Activated CD8-positive, alpha-beta T cell treated with anti-CD3 and anti-CD28 coated beads, Interleukin-2, amount 10 ng/mL, durations not matched to agents 7 days and 5 days (primary cell): ENCODE measurements at regions not wholly inside any gene's neighbourhood (a gene's known extent, or its start where the extent isn't known, plus 50 kb on each side); places are given as distances from the start of the nearest gene placed in this dataset.

ENCODE experiments used
- ATAC-seq: fragments of 150-1000 bp; cut with Tn5 transposase; one replicate; pipeline ENCODE4 v1.10.0; 2021; ENCODE audit warnings: moderate library complexity
- CTCF ChIA-PET: fragments of 350-600 bp; sonication (Branson Sonifier 250); formaldehyde crosslinking; loops from one replicate; lab custom pipeline; 2021; ENCODE audit warnings: antibody characterized with exemption; lab: Charles Lee
- POLR2A ChIA-PET: fragments of 350-600 bp; sonication (Branson Sonifier 250); formaldehyde crosslinking; loops from one replicate; lab custom pipeline; 2021; ENCODE audit warnings: antibody characterized with exemption; lab: Charles Lee
- DNase-seq: peaks from one replicate; pipeline ENCODE4 v3.0.0-alpha.2; 2020
- H3K27ac Mint-ChIP-seq: one replicate; pipeline ENCODE4 v1.8.0; 2021; ENCODE audit warnings: mild to moderate bottlenecking, mixed read lengths
- H3K27me3 Mint-ChIP-seq: one replicate; pipeline ENCODE4 v1.8.0; 2021; ENCODE audit warnings: low read depth, mixed read lengths
- H3K36me3 Mint-ChIP-seq: one replicate; pipeline ENCODE4 v1.8.0; 2021; ENCODE audit warnings: low read depth, mixed read lengths
- H3K4me1 Mint-ChIP-seq: one replicate; pipeline ENCODE4 v1.8.0; 2021; ENCODE audit warnings: low read depth, mixed read lengths
- H3K4me3 Mint-ChIP-seq: one replicate; pipeline ENCODE4 v1.8.0; 2021; ENCODE audit warnings: mild to moderate bottlenecking, mixed read lengths
- H3K9me3 Mint-ChIP-seq: one replicate; pipeline ENCODE4 v1.8.0; 2022; ENCODE audit warnings: mixed read lengths; ENCODE audit not compliant: insufficient read depth

DNA sequence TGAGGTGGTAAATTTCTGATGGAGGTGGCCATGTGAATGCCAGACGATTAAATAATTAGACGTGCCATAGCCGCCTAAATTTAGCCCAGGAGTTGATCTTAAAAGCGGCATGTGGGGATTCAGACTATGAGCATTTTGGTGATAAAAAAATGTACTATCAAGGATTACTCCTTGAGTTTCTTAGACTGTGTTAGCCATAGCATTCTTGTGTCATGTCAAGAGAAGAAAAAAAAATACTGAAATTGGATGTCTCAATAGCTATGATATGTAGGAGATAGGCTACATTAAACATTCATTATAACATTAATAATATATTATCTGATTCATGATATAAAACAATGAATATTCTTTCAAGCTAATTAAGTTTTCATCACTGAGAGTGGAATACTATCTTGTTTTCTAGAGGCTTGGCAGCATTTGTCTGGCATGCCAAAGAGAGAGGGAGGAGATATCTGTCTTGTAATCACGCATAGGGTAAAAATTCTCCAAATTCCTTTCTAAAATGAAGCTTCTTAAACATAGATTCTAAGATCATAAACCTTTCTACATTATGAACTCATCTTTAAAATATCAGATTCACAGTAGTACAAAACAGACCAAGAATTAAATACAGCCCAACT is 727.0 kb downstream of the C12orf50 start:
- no peaks in the 10 kb centered on the region for H3K4me1 Mint-ChIP-seq
- no peak for DNase-seq
- no peaks in the 10 kb centered on the region for H3K9me3 Mint-ChIP-seq
- ChIA-PET POLR2A (no interaction called here), CTCF (no interaction called here)
- ATAC-seq: no peak
- H3K27me3 Mint-ChIP-seq: no peaks in the 10 kb centered on the region
- no peak overlapping the region for H3K27ac Mint-ChIP-seq
- no peak overlapping the region for H3K4me3 Mint-ChIP-seq
- no peaks in the 10 kb centered on the region for H3K36me3 Mint-ChIP-seq

DNA sequence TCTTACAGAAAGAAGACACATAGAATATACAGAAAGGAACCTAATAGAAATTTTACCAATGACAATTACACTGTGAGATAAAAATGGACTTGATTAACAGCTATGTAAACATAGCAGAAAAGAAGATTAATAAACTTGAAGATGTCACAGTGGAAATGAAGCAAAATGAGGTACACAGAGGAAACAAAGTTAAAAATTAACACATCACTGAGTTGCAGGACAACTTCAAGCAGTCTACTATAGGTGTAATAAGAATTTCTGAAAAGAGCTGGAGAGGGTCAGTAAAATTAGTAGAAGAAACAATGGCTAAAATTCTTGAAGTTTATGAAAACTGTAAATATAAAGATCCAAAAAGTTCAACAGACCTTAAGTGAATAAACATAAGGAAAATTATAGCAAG is 738.7 kb downstream of the C12orf50 start:
- ATAC-seq: no peak
- Mint-ChIP-seq H3K9me3 (peaks cover 14% of the 10 kb centered on the region), H3K27me3 (no peaks in the 10 kb centered on the region), H3K27ac (no peak overlapping the region), H3K4me1 (no peaks in the 10 kb centered on the region), H3K36me3 (no peaks in the 10 kb centered on the region), H3K4me3 (no peak overlapping the region)
- ChIA-PET POLR2A (no interaction called here), CTCF (no interaction called here)
- no peak for DNase-seq

DNA sequence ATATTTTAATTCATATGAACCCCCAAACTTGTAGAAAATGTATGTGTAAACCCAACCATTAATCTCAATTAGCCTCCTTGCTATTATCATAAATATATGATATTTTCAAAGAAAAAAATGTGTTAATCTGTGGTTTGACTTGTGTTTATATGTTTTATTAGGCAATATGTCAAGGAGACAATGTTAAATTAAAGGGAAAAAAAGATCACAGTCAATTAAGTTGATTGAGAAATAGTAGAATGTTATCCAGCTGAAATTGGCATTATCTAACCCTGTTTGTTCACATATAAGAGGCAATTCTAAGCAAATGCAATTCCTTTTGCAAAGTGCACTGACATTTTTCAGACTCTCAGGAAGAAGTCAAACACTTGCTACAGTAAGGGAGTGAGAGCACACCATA is 745.3 kb downstream of the C12orf50 start:
- no peaks in the 10 kb centered on the region for H3K4me1 Mint-ChIP-seq
- DNase-seq: no peak
- H3K4me3 Mint-ChIP-seq: no peak overlapping the region
- peaks cover 5% of the 10 kb centered on the region for H3K9me3 Mint-ChIP-seq
- no peak overlapping the region for H3K27ac Mint-ChIP-seq
- ChIA-PET CTCF (no interaction called here), POLR2A (no interaction called here)
- no peaks in the 10 kb centered on the region for H3K27me3 Mint-ChIP-seq
- no peaks in the 10 kb centered on the region for H3K36me3 Mint-ChIP-seq
- ATAC-seq: no peak

DNA sequence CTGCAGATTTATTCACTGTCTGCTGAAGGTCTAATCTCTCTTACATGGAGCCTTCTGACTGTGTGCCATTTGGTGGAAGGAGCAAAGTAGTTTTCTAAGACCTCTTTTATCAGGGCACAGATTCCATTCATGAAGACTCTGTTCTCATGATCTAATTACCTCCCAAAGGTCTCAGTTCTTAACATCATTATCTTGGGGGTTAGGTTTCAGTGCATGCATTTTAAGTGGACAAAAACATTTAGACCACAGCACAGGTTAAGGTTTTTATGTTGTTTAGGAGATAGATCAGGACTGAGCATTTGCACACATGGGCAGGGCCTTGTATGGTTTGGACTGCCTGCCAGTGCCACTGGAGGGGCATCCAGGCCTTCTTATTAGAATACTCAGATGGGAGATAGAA is 746.1 kb downstream of the C12orf50 start:
- Mint-ChIP-seq H3K27me3 (no peaks in the 10 kb centered on the region), H3K4me1 (no peaks in the 10 kb centered on the region), H3K27ac (no peak overlapping the region), H3K9me3 (peaks cover 5% of the 10 kb centered on the region), H3K36me3 (no peaks in the 10 kb centered on the region), H3K4me3 (no peak overlapping the region)
- ChIA-PET POLR2A (no interaction called here), CTCF (no interaction called here)
- ATAC-seq (no peak), DNase-seq (no peak)

DNA sequence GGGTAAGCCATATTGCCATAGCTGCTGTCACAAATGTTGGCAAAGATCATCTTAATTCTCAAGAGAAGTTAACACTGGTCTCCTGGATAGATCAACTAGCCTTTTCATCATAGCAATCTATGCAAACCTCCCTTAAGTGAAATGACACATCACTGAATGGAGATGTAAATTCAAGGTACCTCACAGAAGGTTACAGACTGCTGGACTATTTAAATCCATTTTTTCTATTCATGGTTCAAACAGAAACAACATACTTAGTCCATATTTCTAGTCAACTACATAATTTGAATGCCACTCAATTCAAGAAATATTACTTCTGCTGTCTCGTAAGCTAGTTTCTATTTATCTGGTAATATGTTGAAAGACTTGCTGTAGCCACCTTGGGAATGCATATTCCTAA is 748.3 kb downstream of the C12orf50 start:
- CTCF ChIA-PET: no interaction called here
- H3K9me3 Mint-ChIP-seq: peaks cover 5% of the 10 kb centered on the region
- POLR2A ChIA-PET: no interaction called here
- H3K36me3 Mint-ChIP-seq: no peaks in the 10 kb centered on the region
- no peaks in the 10 kb centered on the region for H3K4me1 Mint-ChIP-seq
- no peak overlapping the region for H3K27ac Mint-ChIP-seq
- H3K27me3 Mint-ChIP-seq: no peaks in the 10 kb centered on the region
- ATAC-seq (no peak), DNase-seq (no peak)
- no peak overlapping the region for H3K4me3 Mint-ChIP-seq

DNA sequence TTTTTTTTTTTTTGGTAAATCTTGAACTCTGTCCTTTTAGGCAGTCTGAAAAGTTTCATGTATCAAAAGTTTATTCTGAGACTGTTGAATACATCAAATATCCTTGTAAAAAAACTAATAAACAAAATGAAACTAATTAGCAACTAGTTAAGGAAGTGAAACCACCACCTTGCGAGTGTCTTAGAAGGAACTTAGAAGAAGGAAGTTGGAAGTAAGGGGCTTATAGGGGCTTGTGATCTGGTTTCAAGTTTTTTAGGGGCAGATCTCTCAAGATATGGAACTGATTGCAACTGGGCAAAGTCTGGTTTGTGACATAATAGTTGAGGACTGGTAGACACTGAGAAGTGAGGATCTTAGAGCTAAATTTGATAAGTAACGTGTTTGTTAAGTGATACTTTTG is 748.8 kb downstream of the C12orf50 start:
- Mint-ChIP-seq H3K27me3 (no peaks in the 10 kb centered on the region), H3K36me3 (no peaks in the 10 kb centered on the region), H3K4me1 (no peaks in the 10 kb centered on the region), H3K4me3 (no peak overlapping the region), H3K9me3 (peaks cover 5% of the 10 kb centered on the region), H3K27ac (no peak overlapping the region)
- no peak for DNase-seq
- ATAC-seq: no peak
- POLR2A ChIA-PET: no interaction called here
- CTCF ChIA-PET: no interaction called here

DNA sequence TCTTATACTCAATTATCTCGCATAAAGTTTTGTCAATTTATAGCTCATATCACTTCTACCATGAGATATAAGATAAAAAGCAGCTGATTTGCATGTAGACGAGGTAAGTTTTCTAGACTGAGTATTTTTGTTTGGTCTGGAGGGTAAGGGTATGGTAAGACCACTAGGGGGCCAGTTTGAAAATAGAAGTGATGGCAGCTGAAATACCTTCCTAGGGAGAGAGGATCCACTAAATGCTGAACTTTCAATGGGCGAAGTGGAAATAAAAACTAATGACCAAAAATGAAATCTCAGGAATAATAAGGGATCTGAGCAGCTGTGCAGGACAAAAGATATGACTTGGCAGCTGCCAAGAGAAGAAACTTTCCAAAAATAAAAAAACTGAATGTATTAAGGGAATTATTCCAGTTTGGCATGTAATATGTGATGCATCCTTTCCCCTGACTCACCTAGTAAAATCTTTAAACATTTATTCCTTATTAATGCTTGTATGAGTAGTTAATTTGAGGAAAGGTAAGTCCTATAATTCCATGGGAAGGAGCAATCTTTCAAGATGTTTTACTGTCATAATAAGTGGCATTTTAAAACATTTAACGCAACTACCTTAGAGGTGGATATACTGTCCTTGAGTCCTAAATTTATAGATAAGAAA is 754.5 kb downstream of the C12orf50 start:
- ATAC-seq: no peak
- Mint-ChIP-seq H3K36me3 (no peaks in the 10 kb centered on the region), H3K4me3 (no peak overlapping the region), H3K27ac (no peak overlapping the region), H3K4me1 (no peaks in the 10 kb centered on the region), H3K9me3 (no peaks in the 10 kb centered on the region), H3K27me3 (no peaks in the 10 kb centered on the region)
- DNase-seq: no peak
- ChIA-PET POLR2A (no interaction called here), CTCF (no interaction called here)

DNA sequence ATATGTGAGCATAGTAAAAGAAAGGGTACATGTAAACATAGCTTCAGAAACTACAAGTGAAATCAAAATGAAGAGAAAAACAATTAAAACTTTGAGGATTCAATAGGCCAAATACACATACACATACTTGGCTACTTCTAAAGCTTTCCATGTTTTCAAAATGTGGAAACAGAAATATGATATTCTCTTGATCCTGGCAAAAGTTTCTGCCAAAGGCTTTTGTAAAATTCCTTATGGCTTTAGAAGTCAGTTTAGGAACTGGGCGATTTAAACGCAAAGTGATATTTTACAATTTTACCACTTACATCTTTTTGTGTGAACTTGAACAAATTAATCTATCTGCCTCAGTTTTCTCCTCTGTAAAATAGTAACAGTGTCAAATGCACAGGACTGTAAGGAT is 756.4 kb downstream of the C12orf50 start:
- ChIA-PET CTCF (no interaction called here), POLR2A (no interaction called here)
- H3K9me3 Mint-ChIP-seq: no peaks in the 10 kb centered on the region
- H3K27ac Mint-ChIP-seq: no peak overlapping the region
- no peaks in the 10 kb centered on the region for H3K4me1 Mint-ChIP-seq
- no peaks in the 10 kb centered on the region for H3K36me3 Mint-ChIP-seq
- ATAC-seq: no peak
- H3K4me3 Mint-ChIP-seq: no peak overlapping the region
- no peaks in the 10 kb centered on the region for H3K27me3 Mint-ChIP-seq
- DNase-seq: no peak

DNA sequence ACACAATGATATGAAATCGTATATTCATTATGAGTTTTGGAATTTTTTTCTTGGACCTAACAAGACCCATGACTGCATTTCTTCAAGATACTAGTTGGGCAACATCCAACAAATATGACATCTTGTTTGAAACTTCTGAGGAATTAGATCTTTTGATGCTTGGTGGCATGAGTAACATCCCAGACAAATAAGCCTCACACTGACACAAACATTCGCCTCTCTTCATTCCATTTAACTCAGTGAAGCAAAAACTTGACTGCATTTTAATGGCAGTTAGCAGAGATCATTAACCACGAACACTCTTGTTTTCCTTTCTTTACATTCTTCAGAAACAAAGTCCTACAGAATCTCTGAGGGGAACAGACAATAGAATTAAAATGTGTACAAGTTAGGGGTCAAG is 758.3 kb downstream of the C12orf50 start:
- CTCF ChIA-PET: no interaction called here
- Mint-ChIP-seq H3K27ac (no peak overlapping the region), H3K9me3 (no peaks in the 10 kb centered on the region), H3K4me1 (no peaks in the 10 kb centered on the region), H3K36me3 (no peaks in the 10 kb centered on the region), H3K4me3 (no peak overlapping the region), H3K27me3 (no peaks in the 10 kb centered on the region)
- POLR2A ChIA-PET: no interaction called here
- DNase-seq (no peak), ATAC-seq (no peak)

DNA sequence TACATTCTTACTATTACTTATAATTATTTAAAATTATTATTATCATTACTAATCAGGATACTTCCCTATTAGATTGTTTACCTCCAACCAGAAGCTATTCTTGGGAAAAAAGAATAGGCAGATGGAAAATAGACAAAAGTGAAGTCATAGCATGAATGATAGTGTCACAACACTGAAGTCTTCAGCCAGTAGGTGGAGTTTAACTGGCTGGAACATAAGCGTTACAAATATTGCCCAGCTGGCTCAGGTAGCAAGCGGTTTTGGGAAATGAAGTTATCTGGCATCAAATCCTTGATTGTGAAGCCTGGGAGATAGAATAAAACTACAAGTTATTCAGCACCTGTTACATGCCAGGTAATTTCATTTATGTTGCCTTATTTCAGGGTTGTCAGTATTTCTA is 762.9 kb downstream of the C12orf50 start:
- Mint-ChIP-seq H3K36me3 (no peaks in the 10 kb centered on the region), H3K9me3 (peaks cover 4% of the 10 kb centered on the region), H3K4me1 (no peaks in the 10 kb centered on the region), H3K4me3 (no peak overlapping the region), H3K27ac (no peak overlapping the region), H3K27me3 (no peaks in the 10 kb centered on the region)
- ATAC-seq: no peak
- ChIA-PET POLR2A (no interaction called here), CTCF (no interaction called here)
- no peak for DNase-seq

DNA sequence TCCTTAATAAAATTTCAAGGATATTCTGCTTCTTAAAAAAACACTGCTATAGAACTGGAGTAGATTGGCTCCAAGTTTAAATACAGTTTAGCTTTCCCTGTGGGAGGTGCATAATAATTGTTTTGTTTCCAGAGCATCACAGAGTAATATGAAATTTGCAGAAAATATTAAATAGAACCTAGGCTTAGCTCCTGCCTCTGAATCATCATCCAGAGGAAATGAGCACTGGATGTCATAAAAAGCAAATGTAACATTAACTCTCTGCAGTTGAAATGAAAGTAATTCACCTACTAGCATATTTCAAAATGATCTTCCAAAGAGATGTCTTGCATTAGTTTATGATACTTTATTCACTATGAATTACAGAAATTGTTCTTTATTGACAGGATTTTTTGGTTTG is 769.8 kb downstream of the C12orf50 start:
- H3K27me3 Mint-ChIP-seq: no peaks in the 10 kb centered on the region
- no peak for ATAC-seq
- ChIA-PET CTCF (no interaction called here), POLR2A (no interaction called here)
- no peak overlapping the region for H3K27ac Mint-ChIP-seq
- no peaks in the 10 kb centered on the region for H3K36me3 Mint-ChIP-seq
- H3K9me3 Mint-ChIP-seq: no peaks in the 10 kb centered on the region
- H3K4me1 Mint-ChIP-seq: no peaks in the 10 kb centered on the region
- H3K4me3 Mint-ChIP-seq: no peak overlapping the region
- DNase-seq: no peak

DNA sequence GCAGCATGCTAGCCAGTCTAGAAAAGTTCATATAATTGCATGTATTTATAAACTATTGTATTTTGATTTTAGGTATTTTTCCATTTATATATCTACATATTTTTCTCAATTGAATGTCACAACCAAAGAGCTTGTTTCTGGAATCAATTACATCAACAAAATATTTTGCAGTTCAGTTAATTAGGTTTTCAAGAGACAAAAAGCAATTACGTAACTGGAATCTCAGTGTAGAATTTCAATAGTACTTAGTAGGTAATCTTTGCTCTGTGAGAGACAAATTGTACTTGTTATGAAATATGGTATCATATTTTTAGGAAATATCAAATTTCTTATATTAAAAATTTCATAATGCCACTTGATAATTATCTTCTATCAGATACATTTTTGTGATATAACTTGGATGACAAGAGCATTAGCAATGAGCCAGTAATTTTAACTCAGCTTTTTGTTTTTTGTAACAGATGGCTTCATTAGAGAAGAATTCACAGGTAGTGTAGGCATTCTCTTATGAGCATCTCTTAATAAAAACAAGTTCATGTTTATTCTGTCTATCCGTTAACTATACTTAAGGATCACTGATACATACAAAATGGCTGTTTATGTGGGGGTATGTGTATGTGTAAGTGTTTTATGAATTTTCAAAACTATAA is 774.7 kb downstream of the C12orf50 start:
- CTCF ChIA-PET: no interaction called here
- Mint-ChIP-seq H3K9me3 (no peaks in the 10 kb centered on the region), H3K27me3 (no peaks in the 10 kb centered on the region), H3K4me1 (no peaks in the 10 kb centered on the region), H3K36me3 (no peaks in the 10 kb centered on the region), H3K4me3 (no peak overlapping the region), H3K27ac (no peak overlapping the region)
- DNase-seq: no peak
- ATAC-seq: no peak
- POLR2A ChIA-PET: interaction anchor here (0.7 kb wide), 1 partner anchor 46 kb away, joined by 3 read pairs; no protein-coding TSS in a partner anchor
